Astrocyte (in vitro differentiated cells and primary cell): ENCODE measurements at regions not wholly inside any gene's neighbourhood (a gene's known extent, or its start where the extent isn't known, plus 50 kb on each side); places are given as distances from the start of the nearest gene placed in this dataset.

Experiments
- DNase-seq: peaks from one replicate; pipeline ENCODE4 v3.0.0-alpha.2; 2010; ENCODE audit warnings: low read depth
- FAIRE-seq: peaks from 2 replicates; lab custom pipeline; 2011; peaks lifted over from hg19 to GRCh38; lab: Jason Lieb, UNC
- H2AFZ ChIP-seq: 2 replicates; pipeline ENCODE4 v1.6.0; 2012; ENCODE audit warnings: low read depth, low read length, inconsistent platforms
- H3K27ac ChIP-seq: 2 replicates; pipeline ENCODE4 v1.5.1; 2011; ENCODE audit warnings: low read depth, low read length, inconsistent platforms
- H3K27me3 ChIP-seq: 2 replicates; pipeline ENCODE4 v1.6.0; 2011; ENCODE audit warnings: low read length, inconsistent platforms; ENCODE audit not compliant: insufficient read depth
- H3K36me3 ChIP-seq: 2 replicates; pipeline ENCODE4 v1.5.1; 2011; ENCODE audit warnings: low read length, inconsistent platforms; ENCODE audit not compliant: insufficient read depth
- H3K4me1 ChIP-seq: 2 replicates; pipeline ENCODE4 v1.5.1; 2011; ENCODE audit warnings: low read length, inconsistent platforms; ENCODE audit not compliant: insufficient read depth
- H3K4me2 ChIP-seq: 2 replicates; pipeline ENCODE4 v1.6.0; 2012; ENCODE audit warnings: low read length, inconsistent platforms
- H3K4me3 ChIP-seq: 2 replicates; pipeline ENCODE4 v1.5.1; 2011; ENCODE audit warnings: low read depth, mild to moderate bottlenecking, low read length, inconsistent platforms; ENCODE audit not compliant: insufficient read depth
- H3K79me2 ChIP-seq: 2 replicates; pipeline ENCODE4 v1.6.0; 2012; ENCODE audit warnings: mild to moderate bottlenecking, low read length, inconsistent platforms; ENCODE audit not compliant: insufficient read depth
- H3K9ac ChIP-seq: 2 replicates; pipeline ENCODE4 v1.6.0; 2012; ENCODE audit warnings: mild to moderate bottlenecking, low read length, inconsistent platforms
- H3K9me3 ChIP-seq: 2 replicates; pipeline ENCODE4 v1.5.1; 2012; ENCODE audit warnings: low read depth, mild to moderate bottlenecking, low read length, inconsistent platforms; ENCODE audit not compliant: insufficient read depth
- H4K20me1 ChIP-seq: 2 replicates; pipeline ENCODE4 v1.6.0; 2012; ENCODE audit warnings: low read length, inconsistent platforms; ENCODE audit not compliant: insufficient read depth
- H3K27ac Mint-ChIP-seq: one replicate; pipeline ENCODE4 v1.8.0; 2021; ENCODE audit warnings: mild to moderate bottlenecking, mixed read lengths; ENCODE audit not compliant: unreplicated experiment
- H3K27me3 Mint-ChIP-seq: one replicate; pipeline ENCODE4 v1.8.0; 2021; ENCODE audit warnings: low read depth, mixed read lengths; ENCODE audit not compliant: unreplicated experiment
- H3K36me3 Mint-ChIP-seq: one replicate; pipeline ENCODE4 v1.8.0; 2021; ENCODE audit warnings: low read depth, mixed read lengths; ENCODE audit not compliant: unreplicated experiment
- H3K4me1 Mint-ChIP-seq: one replicate; pipeline ENCODE4 v1.8.0; 2021; ENCODE audit warnings: low read depth, mixed read lengths; ENCODE audit not compliant: unreplicated experiment
- H3K4me3 Mint-ChIP-seq: one replicate; pipeline ENCODE4 v1.8.0; 2021; ENCODE audit warnings: mild to moderate bottlenecking, moderate library complexity, mixed read lengths; ENCODE audit not compliant: unreplicated experiment
- H3K9me3 Mint-ChIP-seq: one replicate; pipeline ENCODE4 v1.8.0; 2021; ENCODE audit warnings: mild to moderate bottlenecking, mixed read lengths; ENCODE audit not compliant: unreplicated experiment
- CTCF ChIP-seq: IDR thresholded peaks from 2 replicates; pipeline ENCODE4 v1.5.1; 2011; ENCODE audit warnings: low read depth, mild to moderate bottlenecking, inconsistent platforms, low read length, moderate library complexity; ENCODE audit not compliant: insufficient read depth
- EZH2 ChIP-seq: IDR thresholded peaks from 2 replicates; pipeline ENCODE4 v1.6.1; 2012; ENCODE audit warnings: mild to moderate bottlenecking, low read length, inconsistent platforms; ENCODE audit not compliant: insufficient read depth

- H3K9me3 ChIP-seq, result no peaks in the 10 kb centered on the region
- no peaks in the 10 kb centered on the region for H3K36me3 Mint-ChIP-seq
- no peaks in the 10 kb centered on the region for H3K79me2 ChIP-seq
- H3K36me3 ChIP-seq, result no peaks in the 10 kb centered on the region
- no peak overlapping the region for H3K27ac Mint-ChIP-seq
- DNase-seq (no peak), FAIRE-seq (no peak)
- H3K27me3 ChIP-seq, result no peaks in the 10 kb centered on the region
- peaks cover 2% of the 10 kb centered on the region for H3K4me1 Mint-ChIP-seq
- H3K4me1 ChIP-seq, result no peaks in the 10 kb centered on the region
- H4K20me1 ChIP-seq, result no peaks in the 10 kb centered on the region
- H3K4me3 ChIP-seq, result no peak overlapping the region
- H3K4me3 Mint-ChIP-seq, result no peak overlapping the region
- no peak overlapping the region for H3K4me2 ChIP-seq
- no peaks in the 10 kb centered on the region for H3K9me3 Mint-ChIP-seq
- no peak overlapping the region for H2AFZ ChIP-seq
- no peak overlapping the region for H3K27ac ChIP-seq
- no peak overlapping the region for H3K9ac ChIP-seq
- TF ChIP-seq EZH2 (no peak), CTCF (no peak)
- no peaks in the 10 kb centered on the region for H3K27me3 Mint-ChIP-seq
Measured at GRCh38 chr3:163261056-163261455, 1764.4 kb downstream of the OTOL1 start.

- Histone ChIP-seq H3K27ac (no peak overlapping the region), H3K9me3 (peaks cover 2% of the 10 kb centered on the region), H3K4me1 (no peaks in the 10 kb centered on the region), H3K36me3 (no peaks in the 10 kb centered on the region), H3K4me3 (no peak overlapping the region), H3K79me2 (no peaks in the 10 kb centered on the region), H3K9ac (no peak overlapping the region), H2AFZ (no peak overlapping the region), H3K27me3 (no peaks in the 10 kb centered on the region), H4K20me1 (no peaks in the 10 kb centered on the region), H3K4me2 (no peak overlapping the region)
- TF ChIP-seq CTCF (no peak), EZH2 (no peak)
- FAIRE-seq (no peak), DNase-seq (no peak)
- H3K27ac Mint-ChIP-seq, result no peak overlapping the region
- H3K4me1 Mint-ChIP-seq, result no peaks in the 10 kb centered on the region
- H3K4me3 Mint-ChIP-seq, result no peak overlapping the region
- H3K36me3 Mint-ChIP-seq, result no peaks in the 10 kb centered on the region
- H3K27me3 Mint-ChIP-seq, result no peaks in the 10 kb centered on the region
- H3K9me3 Mint-ChIP-seq, result no peaks in the 10 kb centered on the region
Measured at GRCh38 chr3:163218336-163218735, 1721.7 kb downstream of the OTOL1 start.

DNA sequence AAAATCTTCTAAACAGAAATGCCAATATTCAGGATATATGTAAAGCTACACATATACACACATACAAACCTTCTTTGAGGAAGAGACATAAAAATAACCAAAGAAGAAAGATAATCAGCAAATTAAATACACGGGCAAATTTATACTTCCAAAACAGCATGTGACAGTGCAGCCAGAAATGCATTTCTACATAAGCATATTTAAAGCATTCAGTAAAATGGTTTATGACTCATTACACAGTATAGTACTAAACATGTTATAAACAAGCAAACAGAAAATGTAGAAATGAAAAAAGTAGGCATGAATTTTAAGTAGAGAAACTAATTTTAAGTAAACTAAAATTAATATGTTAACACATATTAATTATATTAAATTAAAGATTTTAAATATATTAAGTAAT, 1717.2 kb downstream of the OTOL1 start:
- TF ChIP-seq EZH2 (no peak), CTCF (no peak)
- Mint-ChIP-seq H3K4me3 (no peak overlapping the region), H3K9me3 (no peaks in the 10 kb centered on the region), H3K27ac (no peak overlapping the region), H3K4me1 (no peaks in the 10 kb centered on the region), H3K36me3 (no peaks in the 10 kb centered on the region), H3K27me3 (no peaks in the 10 kb centered on the region)
- Histone ChIP-seq H3K4me3 (no peak overlapping the region), H3K4me1 (no peaks in the 10 kb centered on the region), H3K27ac (no peak overlapping the region), H3K36me3 (no peaks in the 10 kb centered on the region), H3K27me3 (no peaks in the 10 kb centered on the region), H3K4me2 (no peak overlapping the region), H3K79me2 (no peaks in the 10 kb centered on the region), H3K9me3 (peaks cover 2% of the 10 kb centered on the region), H3K9ac (no peak overlapping the region), H2AFZ (no peak overlapping the region), H4K20me1 (no peaks in the 10 kb centered on the region)
- FAIRE-seq, result no peak
- DNase-seq, result no peak
